ENCODE measurements at regions not wholly inside any gene's neighbourhood (a gene's known extent, or its start where the extent isn't known, plus 50 kb on each side); places are given as distances from the start of the nearest gene placed in this dataset.
A peak's percentile ranks its signal among the peaks of the same experiment; 100 is the strongest.
"Not testable (repeated sequence)": the region's sequence is repeated elsewhere in the genome, so short reads cannot be mapped to it uniquely, and the experiment has no call there.

DNA sequence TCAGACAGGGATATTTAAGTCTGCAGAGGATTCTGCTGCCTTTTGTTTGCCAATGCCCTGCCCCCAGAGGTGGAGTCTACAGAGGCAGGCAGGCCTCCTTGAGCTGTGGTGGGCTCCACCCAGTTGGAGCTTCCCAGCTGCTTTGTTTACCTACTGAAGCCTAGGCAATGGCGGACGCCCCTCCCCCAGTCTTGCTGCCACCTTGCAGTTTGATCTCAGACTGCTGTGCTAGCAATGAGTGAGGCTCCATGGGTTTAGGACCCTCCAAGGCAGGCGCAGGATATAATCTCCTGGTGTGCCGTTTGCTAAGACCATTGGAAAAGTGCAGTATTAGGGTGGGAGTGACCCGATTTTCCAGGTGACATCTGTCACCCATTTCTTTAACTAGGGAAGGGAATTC, 132.7 kb downstream of the UNC93B1 start:
- not testable (repeated sequence) for DNase-seq

DNA sequence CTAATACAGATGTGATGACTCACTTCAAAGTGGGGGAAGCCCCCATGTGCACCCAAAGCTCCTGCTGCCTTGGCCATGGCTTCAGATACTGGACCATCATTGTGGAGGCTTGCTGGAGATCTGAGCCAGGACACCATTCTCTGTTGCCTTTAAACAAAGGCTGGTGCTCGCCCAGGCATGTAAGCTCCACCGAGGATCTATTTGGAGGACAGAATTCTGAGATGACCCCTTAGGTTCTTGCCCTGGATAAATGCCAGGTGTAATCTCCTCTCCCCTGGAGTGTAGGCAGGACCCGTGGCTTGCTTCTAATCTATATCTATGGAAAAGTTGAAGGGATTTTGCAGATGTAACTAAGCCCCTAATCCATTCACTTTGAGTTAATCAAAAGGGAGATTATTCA, 141.0 kb downstream of the UNC93B1 start:
- DNase-seq = not testable (repeated sequence)

- not testable (repeated sequence) for DNase-seq
Observed at GRCh38 chr11:67859513-67860161, 144.3 kb downstream of the UNC93B1 start.

DNA sequence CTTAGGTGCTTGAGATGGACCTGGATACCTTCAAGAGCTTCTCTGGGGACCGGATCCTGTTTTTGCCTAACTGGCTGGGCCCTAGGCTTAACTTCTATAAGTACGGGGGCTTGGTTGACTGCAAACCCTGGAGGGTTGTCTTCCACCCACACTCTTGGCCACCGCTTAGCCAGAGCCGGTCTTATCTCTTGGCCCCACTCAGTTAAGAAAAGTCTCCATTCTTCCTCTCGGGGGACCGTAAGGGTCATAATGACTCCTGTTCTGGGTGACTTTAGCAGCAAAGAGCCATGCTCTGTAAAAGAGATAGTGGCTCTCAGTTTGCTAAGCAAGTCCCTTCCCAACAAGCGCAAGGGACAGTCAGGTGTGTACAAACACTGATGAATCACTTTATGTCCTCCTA, 153.2 kb downstream of the UNC93B1 start:
- not testable (repeated sequence) for DNase-seq

DNA sequence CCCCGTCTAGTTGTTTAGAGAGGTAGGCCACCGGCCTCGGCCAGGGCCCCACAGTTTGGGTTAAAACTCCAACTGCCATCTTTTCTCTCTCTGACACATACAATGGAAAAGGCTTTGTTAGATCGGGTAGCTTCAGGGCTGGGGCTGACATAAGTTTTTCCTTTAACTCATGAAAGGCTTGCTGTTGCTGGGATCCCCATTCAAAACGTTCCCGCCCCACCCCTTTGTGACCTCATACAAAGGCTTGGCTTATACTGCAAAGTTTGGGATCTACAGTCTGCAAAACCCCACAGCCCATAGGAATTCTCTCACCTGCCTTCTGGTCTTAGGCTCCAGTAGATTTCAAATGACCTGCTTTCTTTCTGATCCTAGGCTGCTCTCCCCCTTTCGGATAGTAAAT, 154.1 kb downstream of the UNC93B1 start:
- DNase-seq = not testable (repeated sequence)

GRCh38 chr11:67847896-67848875, 155.7 kb downstream of the UNC93B1 start:
- DNase-seq = not testable (repeated sequence)

GRCh38 chr11:67846303-67846702, 157.6 kb downstream of the UNC93B1 start:
- DNase-seq = not testable (repeated sequence)

DNA sequence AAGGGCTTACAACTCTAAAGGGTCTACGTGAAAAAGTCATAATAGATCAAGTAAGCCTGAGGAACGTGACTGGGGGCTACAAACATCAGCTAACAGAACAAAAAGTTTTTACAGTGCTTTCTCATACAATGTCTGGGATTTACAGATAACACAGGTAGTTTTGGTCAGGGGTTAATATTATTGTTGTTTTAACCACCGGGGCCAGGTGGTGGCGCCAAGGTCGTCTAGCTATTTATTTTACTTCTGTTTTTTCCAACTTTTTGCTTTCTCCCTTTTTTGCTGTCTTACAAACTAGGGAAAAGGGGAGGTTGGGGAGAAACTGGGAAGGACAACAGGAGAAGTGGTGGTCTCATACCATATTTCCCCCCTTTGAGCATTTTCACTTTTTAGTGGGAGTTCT, 158.6 kb downstream of the UNC93B1 start:
- not testable (repeated sequence) for DNase-seq

- DNase-seq = not testable (repeated sequence)
Observed at GRCh38 chr11:67840599-67840998, 163.3 kb downstream of the UNC93B1 start.

- DNase-seq = not testable (repeated sequence)
Observed at GRCh38 chr11:67830152-67830551, 155.7 kb upstream of the ALDH3B2 start.

GRCh38 chr11:67826951-67827296, 152.5 kb upstream of the ALDH3B2 start:
- DNase-seq = not testable (repeated sequence)

DNA sequence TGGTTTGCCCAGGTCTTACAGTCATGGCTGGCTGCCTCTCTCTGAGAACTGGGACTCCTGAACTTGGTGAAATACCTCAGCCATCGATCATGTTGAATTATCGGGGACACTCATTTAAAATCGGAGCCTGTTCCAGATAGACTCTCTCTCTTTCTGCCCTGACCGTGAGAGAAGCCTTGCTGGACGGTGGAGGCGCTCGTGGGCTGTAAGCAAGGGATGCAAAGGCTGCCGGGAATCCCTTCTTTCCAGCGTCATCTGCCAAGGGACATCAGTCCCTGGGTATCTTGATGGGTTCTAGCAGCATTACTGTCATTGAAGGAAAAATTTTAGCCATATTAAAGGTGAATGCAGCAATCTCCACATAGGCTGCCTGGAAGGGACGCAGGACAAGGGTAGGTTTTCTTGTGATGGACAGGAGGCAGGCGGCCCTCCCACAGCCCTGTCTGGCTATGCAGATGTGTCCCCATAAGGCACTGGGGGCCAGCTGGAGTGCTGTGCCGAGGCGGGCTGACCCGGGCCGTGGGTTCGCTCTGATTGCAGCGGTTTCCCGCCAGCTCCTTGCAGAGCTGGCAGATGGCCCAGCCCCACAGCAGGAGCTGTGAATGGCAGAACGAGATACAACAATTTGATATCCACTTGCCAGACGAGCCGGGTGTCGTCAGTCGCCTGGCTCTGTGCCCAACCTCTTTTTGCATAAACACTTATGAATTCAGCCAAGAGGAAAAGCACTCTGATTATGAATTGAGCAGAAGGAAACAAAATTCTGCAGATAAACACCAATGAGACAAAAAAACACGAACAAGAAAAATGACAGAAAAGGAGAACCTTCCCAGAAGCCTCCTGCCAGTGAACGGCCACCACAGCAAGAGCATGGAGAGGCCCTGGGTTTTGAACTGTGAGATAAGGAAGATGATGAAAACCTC, 151.9 kb upstream of the ALDH3B2 start:
- DNase-seq = not testable (repeated sequence)

GRCh38 chr11:67824861-67825260, 150.4 kb upstream of the ALDH3B2 start:
- not testable (repeated sequence) for DNase-seq

DNA sequence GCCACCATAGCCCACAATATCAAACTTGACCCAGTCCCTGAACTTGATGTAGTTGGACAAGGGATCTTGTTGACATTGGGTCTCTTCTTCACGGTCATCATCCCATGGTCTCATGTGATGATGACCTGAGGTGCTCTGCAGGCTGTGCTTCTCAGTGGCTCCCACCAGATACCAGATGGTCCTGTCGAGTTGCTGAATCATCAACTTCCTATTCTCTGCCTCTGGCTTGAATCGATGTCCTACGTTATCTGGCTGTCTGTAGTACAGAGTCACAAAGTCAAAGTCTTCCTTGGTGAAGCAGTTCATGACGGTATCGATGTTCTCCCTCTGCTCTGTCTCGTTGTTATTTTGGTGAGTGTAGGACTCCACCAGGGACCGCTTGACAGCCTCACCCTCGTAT, 145.7 kb upstream of the ALDH3B2 start:
- DNase-seq = no peak

DNA sequence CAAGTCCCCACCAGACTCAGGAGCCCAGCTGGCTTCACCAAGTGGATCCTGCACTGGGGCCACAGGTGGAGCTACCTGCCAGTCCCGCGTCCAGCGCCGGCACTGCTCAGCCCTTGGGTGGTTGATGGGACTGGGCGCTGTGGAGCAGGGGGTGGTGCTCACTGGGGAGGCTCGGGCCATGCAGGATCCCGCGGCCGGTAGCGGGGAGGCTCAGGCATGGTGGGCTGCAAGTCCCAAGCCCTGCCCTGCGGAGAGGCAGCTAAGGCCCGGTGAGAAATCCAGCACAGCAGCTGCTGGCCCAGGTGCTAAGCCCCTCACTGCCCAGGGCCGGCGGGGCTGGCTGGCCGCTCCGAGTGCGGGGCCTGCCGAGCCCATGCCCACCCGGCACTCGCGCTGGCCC, 143.1 kb upstream of the ALDH3B2 start:
- DNase-seq = not testable (repeated sequence)

DNA sequence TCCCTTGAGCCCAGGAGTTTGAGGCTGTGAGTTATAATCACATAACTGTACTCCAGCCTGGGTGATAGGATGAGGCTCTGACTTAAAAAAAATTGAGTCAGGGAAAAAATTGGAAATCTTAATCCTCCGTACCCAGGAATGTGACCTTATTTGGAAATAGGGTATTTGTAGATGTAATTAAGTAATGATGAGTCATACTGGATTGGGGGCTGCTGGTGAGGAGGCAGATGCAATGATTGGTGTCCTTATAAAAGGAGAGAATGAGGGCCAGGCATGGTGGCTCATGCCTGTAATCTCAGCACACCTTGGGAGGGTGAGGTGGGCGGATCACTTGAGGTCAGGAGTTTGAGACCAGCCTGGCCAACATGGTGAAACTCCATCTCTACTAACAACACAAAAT, 134.9 kb upstream of the ALDH3B2 start:
- not testable (repeated sequence) for DNase-seq

DNA sequence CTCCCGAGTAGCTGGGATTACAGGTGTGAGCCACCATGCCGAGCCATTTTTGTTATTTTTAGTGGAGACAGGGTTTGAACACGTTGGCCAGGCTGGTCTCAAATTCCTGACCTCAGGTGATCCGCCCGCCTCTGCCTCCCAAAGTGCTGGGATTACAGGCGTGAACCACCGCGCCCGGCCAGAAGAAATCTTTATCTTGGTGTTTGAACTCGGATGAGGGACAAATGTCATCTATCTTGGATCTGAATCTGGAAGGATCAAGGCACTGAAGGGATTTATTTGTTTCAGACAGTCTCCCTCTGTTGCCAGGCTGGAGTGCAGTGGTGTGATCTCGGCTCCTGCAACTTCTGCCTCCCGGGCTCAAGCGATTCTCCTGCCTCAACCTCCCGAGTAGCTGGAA, 133.5 kb upstream of the ALDH3B2 start:
- DNase-seq = not testable (repeated sequence)

- DNase-seq = not testable (repeated sequence)
Observed at GRCh38 chr11:67806728-67807235, 132.4 kb upstream of the ALDH3B2 start.

GRCh38 chr11:67806183-67806582, 131.8 kb upstream of the ALDH3B2 start:
- DNase-seq = peak in 1 of 2 experiments; percentile 20

DNA sequence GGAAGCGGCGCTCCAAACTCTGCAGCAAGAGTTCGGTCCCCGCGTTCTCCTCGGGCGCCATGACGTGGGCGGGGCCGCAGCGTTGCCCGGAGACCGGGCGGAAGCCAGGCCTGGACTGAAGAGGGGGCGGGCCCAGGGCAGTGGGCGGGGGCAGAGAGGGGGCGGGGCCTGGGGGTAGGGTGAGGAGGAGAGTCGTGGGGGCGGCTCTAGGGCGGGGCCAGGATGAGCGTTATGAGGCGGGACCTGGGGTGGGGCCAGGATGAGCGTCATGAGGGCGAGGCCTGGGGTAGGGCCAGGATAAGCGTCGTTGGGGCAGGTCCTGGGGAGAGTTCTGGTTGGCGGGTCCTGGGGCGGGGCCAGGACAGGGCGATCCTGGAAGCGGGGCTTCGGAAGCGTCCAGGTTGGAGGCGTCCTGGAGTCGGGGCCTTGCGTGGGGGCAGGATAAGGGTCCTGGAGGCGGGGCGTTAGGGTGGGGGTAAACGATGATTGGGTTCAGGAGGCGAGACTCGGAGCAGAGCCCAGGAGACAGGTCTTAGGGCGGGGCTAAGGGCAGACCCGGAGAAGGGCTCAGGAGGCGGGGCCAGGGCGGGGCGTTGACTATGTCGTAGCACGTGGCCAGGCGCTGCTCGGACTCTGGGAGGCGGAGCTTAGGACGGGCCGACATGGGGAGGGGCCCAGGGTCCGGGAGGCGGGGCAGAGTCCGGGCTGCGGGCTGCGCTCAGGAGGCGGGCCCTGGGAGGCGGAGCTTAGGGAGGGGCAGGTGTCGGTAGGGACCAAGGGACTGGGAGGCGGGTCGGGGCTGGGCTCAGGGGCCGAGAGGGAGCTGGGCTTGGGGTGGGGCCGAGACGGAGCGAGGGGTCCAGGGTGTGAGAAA, 131.1 kb upstream of the ALDH3B2 start:
- DNase-seq = peak; percentile 92 to 99

- not testable (repeated sequence) for DNase-seq
Observed at GRCh38 chr11:67804435-67805252, 130.2 kb upstream of the ALDH3B2 start.

Measured in SW 1271 (cell line).